WTC11 (cell line): ENCODE measurements at regions not wholly inside any gene's neighbourhood (a gene's known extent, or its start where the extent isn't known, plus 50 kb on each side); places are given as distances from the start of the nearest gene placed in this dataset.

Source experiments
- ATAC-seq: fragments of 200-7000 bp; cut with Tn5 transposase; 2 replicates; pipeline ENCODE4 v1.10.0; 2021; ENCODE audit warnings: mild to moderate bottlenecking, moderate library complexity
- CTCF ChIA-PET: fragments of 300-600 bp; sonication (Branson Sonifier 250); formaldehyde crosslinking; loops from one replicate; lab custom pipeline; 2021; ENCODE audit warnings: antibody characterized with exemption; lab: Charles Lee
- POLR2A ChIA-PET: fragments of 350-600 bp; sonication (Branson Sonifier 250); formaldehyde crosslinking; loops from one replicate; lab custom pipeline; 2021; ENCODE audit warnings: antibody characterized with exemption; lab: Charles Lee
- DNase-seq: peaks from one replicate; pipeline ENCODE4 v3.0.0; 2021; ENCODE audit warnings: low spot score
- H3K27ac Mint-ChIP-seq: 2 replicates; pipeline ENCODE4 v1.8.0; 2021; ENCODE audit warnings: mixed read lengths
- H3K27me3 Mint-ChIP-seq: 2 replicates; pipeline ENCODE4 v1.8.0; 2021; ENCODE audit warnings: low read depth, mild to moderate bottlenecking, moderate library complexity, mixed read lengths
- H3K36me3 Mint-ChIP-seq: 2 replicates; pipeline ENCODE4 v1.8.0; 2021; ENCODE audit warnings: mixed read lengths
- H3K4me1 Mint-ChIP-seq: 2 replicates; pipeline ENCODE4 v1.8.0; 2022; ENCODE audit warnings: mixed read lengths
- H3K4me3 Mint-ChIP-seq: 2 replicates; pipeline ENCODE4 v1.8.0; 2021; ENCODE audit warnings: mild to moderate bottlenecking, moderate library complexity, mixed read lengths
- H3K9me3 Mint-ChIP-seq: 2 replicates; pipeline ENCODE4 v1.8.0; 2021; ENCODE audit warnings: mixed read lengths
- ELF4 ChIP-seq: sonication (generic); formaldehyde crosslinking; IDR thresholded peaks from 2 replicates; pipeline ENCODE4 v1.8.1; 2022; ENCODE audit warnings: low read depth, mild to moderate bottlenecking, moderate library complexity, missing genetic modification reagents
- ERG ChIP-seq: fragments of 250-450 bp; sonication (Bioruptor Pico); IDR thresholded peaks from 2 replicates; pipeline ENCODE4 v1.8.0; 2021; ENCODE audit warnings: mild to moderate bottlenecking
- HMGXB4 ChIP-seq: sonication (generic); formaldehyde crosslinking; IDR thresholded peaks from 2 replicates; pipeline ENCODE4 v1.8.1; 2023; ENCODE audit warnings: mild to moderate bottlenecking, moderate library complexity, missing genetic modification reagents
- IRF1 ChIP-seq: sonication (generic); formaldehyde crosslinking; IDR thresholded peaks from 2 replicates; pipeline ENCODE4 v1.8.0; 2023; ENCODE audit warnings: missing genetic modification reagents
- MLX ChIP-seq: sonication (generic); formaldehyde crosslinking; IDR thresholded peaks from 2 replicates; pipeline ENCODE4 v1.8.1; 2023; ENCODE audit warnings: mild to moderate bottlenecking, missing genetic modification reagents, moderate library complexity
- NR3C1 ChIP-seq: sonication (generic); formaldehyde crosslinking; conservative IDR thresholded peaks from 2 replicates; pipeline ENCODE4 v1.8.1; 2023; ENCODE audit warnings: low read depth, mild to moderate bottlenecking, missing genetic modification reagents
- ZMAT4 ChIP-seq: fragments of 250-450 bp; sonication (Bioruptor Pico); IDR thresholded peaks from 2 replicates; pipeline ENCODE4 v1.9.0; 2021; ENCODE audit warnings: mild to moderate bottlenecking
- ZNF219 ChIP-seq: sonication (generic); formaldehyde crosslinking; IDR thresholded peaks from 2 replicates; pipeline ENCODE4 v1.8.0; 2023; ENCODE audit warnings: missing genetic modification reagents, mild to moderate bottlenecking, borderline replicate concordance
- ZNF317 ChIP-seq: sonication (generic); formaldehyde crosslinking; IDR thresholded peaks from 2 replicates; pipeline ENCODE4 v1.8.1; 2023; ENCODE audit warnings: low read depth, mild to moderate bottlenecking, moderate library complexity, missing genetic modification reagents, borderline replicate concordance
- ZNF425 ChIP-seq: fragments of 250-450 bp; sonication (Bioruptor Pico); conservative IDR thresholded peaks from 2 replicates; pipeline ENCODE4 v1.9.0; 2021; ENCODE audit warnings: mild to moderate bottlenecking
- ZNF532 ChIP-seq: fragments of 250-450 bp; sonication (Bioruptor Pico); IDR thresholded peaks from 2 replicates; pipeline ENCODE4 v1.9.0; 2021; ENCODE audit warnings: mild to moderate bottlenecking, borderline replicate concordance
- ZSCAN18 ChIP-seq: fragments of 250-450 bp; sonication (Bioruptor Pico); IDR thresholded peaks from 2 replicates; pipeline ENCODE4 v2.1.2; 2022; ENCODE audit warnings: mild to moderate bottlenecking, moderate library complexity

- POLR2A ChIA-PET = interaction anchor here (0.6 kb wide), 1 partner anchor 52 kb away, joined by 3 read pairs; no protein-coding TSS in a partner anchor
- H3K9me3 Mint-ChIP-seq = no peaks in the 10 kb centered on the region
- CTCF ChIA-PET = no interaction called here
- TF ChIP-seq IRF1 (no peak), ZMAT4 (CRISPR knock-in tag) (no peak), ELF4 (CRISPR knock-in tag) (no peak), NR3C1 (CRISPR knock-in tag) (no peak), ERG (no peak), ZSCAN18 (CRISPR knock-in tag) (no peak), ZNF317 (no peak)
- H3K4me3 Mint-ChIP-seq = no peak overlapping the region
- H3K27me3 Mint-ChIP-seq = no peaks in the 10 kb centered on the region
- no peak for DNase-seq
- H3K27ac Mint-ChIP-seq = no peak overlapping the region
- ATAC-seq = no peak
- H3K36me3 Mint-ChIP-seq = no peaks in the 10 kb centered on the region
- no peaks in the 10 kb centered on the region for H3K4me1 Mint-ChIP-seq
Measured at GRCh38 chr16:86080131-86080875, 181.3 kb downstream of the IRF8 start.

- Mint-ChIP-seq H3K27ac (no peak overlapping the region), H3K27me3 (no peaks in the 10 kb centered on the region), H3K9me3 (no peaks in the 10 kb centered on the region), H3K4me3 (no peak overlapping the region), H3K36me3 (no peaks in the 10 kb centered on the region), H3K4me1 (no peaks in the 10 kb centered on the region)
- ATAC-seq (no peak), DNase-seq (no peak)
- POLR2A ChIA-PET = interaction anchor here (0.6 kb wide), 1 partner anchor 51 kb away, joined by 3 read pairs; no protein-coding TSS in a partner anchor
- CTCF ChIA-PET = interaction anchor here (2.3 kb wide), 1 partner anchor 8 kb away, joined by 7 read pairs; no protein-coding TSS in a partner anchor
- TF ChIP-seq MLX (CRISPR knock-in tag) (no peak), ZNF219 (CRISPR knock-in tag) (no peak)
Measured at GRCh38 chr16:86080982-86081381, 182.0 kb downstream of the IRF8 start.

GRCh38 chr16:86082418-86083030 lies 183.6 kb downstream of the IRF8 start:
- ChIA-PET POLR2A (no interaction called here), CTCF (interaction anchor here (2.0 to 2.3 kb wide), 2 partner anchors 10 to 34 kb away, joined by 5 to 7 read pairs; no protein-coding TSS in a partner anchor)
- no peak for TF ChIP-seq ZNF532
- no peak for TF ChIP-seq MLX (CRISPR knock-in tag)
- TF ChIP-seq HMGXB4 (CRISPR knock-in tag) = no peak
- TF ChIP-seq ZNF425 = no peak

More at GRCh38 chr16:86082418-86083030, 183.6 kb downstream of the IRF8 start:
- DNase-seq (no peak), ATAC-seq (no peak)
- Mint-ChIP-seq H3K36me3 (no peaks in the 10 kb centered on the region), H3K27ac (no peak overlapping the region), H3K4me3 (no peak overlapping the region), H3K4me1 (no peaks in the 10 kb centered on the region; the same call in 1 of the 2 replicates), H3K9me3 (no peaks in the 10 kb centered on the region), H3K27me3 (no peaks in the 10 kb centered on the region)
